H1 (cell line): ENCODE measurements at regions not wholly inside any gene's neighbourhood (a gene's known extent, or its start where the extent isn't known, plus 50 kb on each side); places are given as distances from the start of the nearest gene placed in this dataset.

Source experiments
- CTCF ChIA-PET: fragments of 300-600 bp; sonication (Branson Sonifier 250); formaldehyde crosslinking; loops from one replicate; lab custom pipeline; 2021; ENCODE audit not compliant: partially characterized antibody; lab: Charles Lee
- POLR2A ChIA-PET: fragments of 300-600 bp; sonication (Branson Sonifier 250); formaldehyde crosslinking; loops from one replicate; lab custom pipeline; 2021; ENCODE audit warnings: inconsistent platforms; ENCODE audit not compliant: partially characterized antibody; lab: Charles Lee
- DNase-seq, 2 experiments: peaks; one replicate each; pipeline versions ENCODE4 v3.0.0 to v3.0.0-alpha.2; 2010 to 2022; ENCODE audit warnings: low spot score in 2 of 2, low read depth in 1 of 2, mixed read lengths in 1 of 2
- FAIRE-seq: peaks from 2 replicates; lab custom pipeline; 2011; peaks lifted over from hg19 to GRCh38; lab: Jason Lieb, UNC
- H2AFZ ChIP-seq: 2 replicates; pipeline ENCODE4 v1.8.1; 2012; ENCODE audit warnings: low read length, inconsistent platforms
- H2AK5ac ChIP-seq: 2 replicates; pipeline ENCODE4 v1.6.1; 2013; ENCODE audit warnings: low read depth, low read length
- H2BK120ac ChIP-seq: replicated peaks from 2 replicates; pipeline ENCODE3; 2013; ENCODE audit warnings: low read depth, low read length, inconsistent platforms
- H2BK12ac ChIP-seq: 2 replicates; pipeline ENCODE4 v1.6.1; 2013; ENCODE audit warnings: low read depth, low read length
- H2BK15ac ChIP-seq: 2 replicates; pipeline ENCODE4 v1.6.1; 2013; ENCODE audit warnings: low read length
- H2BK20ac ChIP-seq: 2 replicates; pipeline ENCODE4 v1.6.1; 2013; ENCODE audit warnings: low read length
- H2BK5ac ChIP-seq: 2 replicates; pipeline ENCODE4 v1.6.1; 2013; ENCODE audit warnings: low read depth, low read length
- H3K14ac ChIP-seq: 2 replicates; pipeline ENCODE4 v1.6.1; 2013; ENCODE audit warnings: inconsistent platforms; ENCODE audit not compliant: insufficient read length
- H3K18ac ChIP-seq: 2 replicates; pipeline ENCODE4 v1.6.1; 2013; ENCODE audit warnings: low read length; ENCODE audit errors: extremely low read depth
- H3K23ac ChIP-seq: 2 replicates; pipeline ENCODE4 v1.6.1; 2013; ENCODE audit warnings: inconsistent platforms; ENCODE audit not compliant: insufficient read length
- H3K23me2 ChIP-seq: 2 replicates; pipeline ENCODE4 v1.6.1; 2013; ENCODE audit warnings: low read depth, low read length
- H3K27ac ChIP-seq: 2 replicates; pipeline ENCODE4 v1.6.1; 2011; ENCODE audit warnings: low read depth, low read length, inconsistent platforms
- H3K27me3 ChIP-seq, 4 experiments: replicated peaks in 1 of 4; 1 replicate in 1 of 4; 2 replicates in 3 of 4; pipeline versions ENCODE4 v1.6.1 to v1.8.1; 2011 to 2013; ENCODE audit warnings: low read length in 3 of 4, mild to moderate bottlenecking in 3 of 4, inconsistent platforms in 2 of 4, mixed read lengths in 2 of 4, moderate library complexity in 1 of 4; ENCODE audit not compliant: control insufficient read depth in 3 of 4, insufficient read depth in 3 of 4; ENCODE audit errors: extremely low read depth in 1 of 4
- H3K36me3 ChIP-seq, 4 experiments: 2 replicates each; pipeline versions ENCODE4 v1.6.1 to v1.8.1; 2011 to 2013; ENCODE audit warnings: mild to moderate bottlenecking in 4 of 4, low read length in 3 of 4, moderate library complexity in 2 of 4, control low read depth in 1 of 4, inconsistent platforms in 1 of 4; ENCODE audit not compliant: insufficient read depth in 4 of 4, control insufficient read depth in 2 of 4
- H3K4ac ChIP-seq: replicated peaks from 2 replicates; pipeline ENCODE3; 2013; ENCODE audit warnings: low read length, low read depth, mixed read lengths, inconsistent platforms; ENCODE audit not compliant: insufficient read length
- H3K4me1 ChIP-seq, 4 experiments: replicated peaks in 1 of 4; 1 replicate in 1 of 4; 2 replicates in 3 of 4; pipeline versions ENCODE4 v1.6.1 to v1.8.1; 2011 to 2013; ENCODE audit warnings: low read length in 3 of 4, inconsistent platforms in 2 of 4, mixed read lengths in 1 of 4; ENCODE audit not compliant: insufficient read depth in 4 of 4, control insufficient read depth in 3 of 4
- H3K4me2 ChIP-seq, 2 experiments: 2 replicates each; pipeline versions ENCODE4 v1.6.1 to v1.8.1; 2011 to 2013; ENCODE audit warnings: low read depth in 2 of 2, low read length in 2 of 2, control low read depth in 1 of 2, inconsistent platforms in 1 of 2, mild to moderate bottlenecking in 1 of 2; ENCODE audit not compliant: insufficient read depth in 1 of 2
- H3K4me3 ChIP-seq, 4 experiments: fragments of 200-600, 300-600 bp in 1 of 4; sonication (generic), shearing (Covaris generic), sonication (Bioruptor Twin) in 1 of 4; 2 replicates each; pipeline versions ENCODE4 v1.5.1 to v1.8.1; 2011 to 2016; ENCODE audit warnings: low read length in 4 of 4, low read depth in 3 of 4, control low read depth in 2 of 4, inconsistent platforms in 2 of 4, mild to moderate bottlenecking in 2 of 4, mixed read lengths in 1 of 4, moderate library complexity in 1 of 4; ENCODE audit not compliant: insufficient read depth in 2 of 4; ENCODE audit errors: extremely low read depth in 1 of 4
- H3K56ac ChIP-seq: replicated peaks from 2 replicates; pipeline ENCODE3; 2013; ENCODE audit warnings: low read depth, mild to moderate bottlenecking, mixed read lengths, low read length, inconsistent platforms; ENCODE audit not compliant: insufficient read length
- H3K79me1 ChIP-seq: 2 replicates; pipeline ENCODE4 v1.6.1; 2013; ENCODE audit warnings: low read depth, low read length, control low read depth
- H3K79me2 ChIP-seq, 2 experiments: 2 replicates each; pipeline versions ENCODE4 v1.6.1 to v1.8.1; 2012 to 2013; ENCODE audit warnings: low read length in 2 of 2, mild to moderate bottlenecking in 2 of 2, inconsistent platforms in 1 of 2; ENCODE audit not compliant: insufficient read depth in 2 of 2, control insufficient read depth in 1 of 2
- H3K9ac ChIP-seq, 4 experiments: replicated peaks in 1 of 4; 1 replicate in 1 of 4; 2 replicates in 3 of 4; pipeline versions ENCODE4 v1.6.1 to v1.8.1; 2011 to 2013; ENCODE audit warnings: low read depth in 3 of 4, low read length in 3 of 4, control low read depth in 2 of 4, mild to moderate bottlenecking in 2 of 4, moderate library complexity in 2 of 4, inconsistent platforms in 1 of 4; ENCODE audit errors: extremely low read depth in 1 of 4
- H3K9me3 ChIP-seq, 2 experiments: 2 replicates each; pipeline versions ENCODE4 v1.6.1 to v1.8.1; 2012 to 2013; ENCODE audit warnings: mild to moderate bottlenecking in 2 of 2, moderate library complexity in 2 of 2, control low read depth in 1 of 2, inconsistent platforms in 1 of 2, low read depth in 1 of 2, low read length in 1 of 2, mixed read lengths in 1 of 2; ENCODE audit not compliant: insufficient read depth in 2 of 2
- H4K20me1 ChIP-seq, 2 experiments: replicated peaks in 1 of 2; 2 replicates each; pipeline versions ENCODE3 to v1.8.1; 2011 to 2013; ENCODE audit warnings: inconsistent platforms in 2 of 2, low read length in 2 of 2, mild to moderate bottlenecking in 1 of 2; ENCODE audit not compliant: insufficient read depth in 2 of 2, control insufficient read depth in 1 of 2
- H4K5ac ChIP-seq: 2 replicates; pipeline ENCODE4 v1.6.1; 2013; ENCODE audit warnings: low read length, low read depth, mixed read lengths, inconsistent platforms; ENCODE audit not compliant: insufficient read length
- H4K8ac ChIP-seq: 2 replicates; pipeline ENCODE4 v1.8.0; 2013; ENCODE audit warnings: mild to moderate bottlenecking, moderate library complexity, low read length, inconsistent platforms; ENCODE audit not compliant: insufficient read depth; ENCODE audit errors: extremely low read depth
- H4K91ac ChIP-seq: replicated peaks from 2 replicates; pipeline ENCODE3; 2013; ENCODE audit warnings: low read length, mixed read lengths, inconsistent platforms; ENCODE audit not compliant: insufficient read length
- ASH2L ChIP-seq: fragments of 200-600, 300-600 bp; sonication (generic); IDR thresholded peaks from one replicate; pipeline ENCODE4 v1.7.1; 2017; ENCODE audit warnings: low read length
- GABPA ChIP-seq: IDR thresholded peaks from 2 replicates; pipeline ENCODE4 v1.6.1; 2011; ENCODE audit warnings: mild to moderate bottlenecking, low read length, moderate library complexity, borderline replicate concordance; ENCODE audit not compliant: insufficient read depth
- MAFK ChIP-seq: IDR thresholded peaks from 2 replicates; pipeline ENCODE4 v1.6.1; 2012; ENCODE audit warnings: low read depth, mild to moderate bottlenecking, improper control_type of control experiment, low read length
- MAX ChIP-seq: IDR thresholded peaks from 2 replicates; pipeline ENCODE4 v1.6.1; 2012; ENCODE audit warnings: inconsistent platforms
- RFX5 ChIP-seq: IDR thresholded peaks from 2 replicates; pipeline ENCODE4 v1.6.1; 2011; ENCODE audit warnings: low read depth, low read length, improper control_type of control experiment, borderline replicate concordance
- TCF12 ChIP-seq: IDR thresholded peaks from 2 replicates; pipeline ENCODE4 v1.6.1; 2011; ENCODE audit warnings: low read depth, mild to moderate bottlenecking, low read length
- WGBS, 2 experiments: shearing (Covaris generic) in 1 of 2; methylation state at CpG; one replicate each; pipeline versions ENCODE4 v1.1.6 to v1.1.7; 2013 to 2015; ENCODE audit warnings: low lambda C conversion rate in 2 of 2, mixed read lengths in 2 of 2, inconsistent platforms in 1 of 2, low coverage in 1 of 2, missing lambda C conversion rate in 1 of 2; ENCODE audit not compliant: insufficient replicate concordance in 2 of 2, insufficient coverage in 1 of 2, insufficient read length in 1 of 2; ENCODE audit errors: extremely low coverage in 1 of 2, missing lambda C conversion rate in 1 of 2; 5-methylcytosine and 5-hydroxymethylcytosine counted together

DNA sequence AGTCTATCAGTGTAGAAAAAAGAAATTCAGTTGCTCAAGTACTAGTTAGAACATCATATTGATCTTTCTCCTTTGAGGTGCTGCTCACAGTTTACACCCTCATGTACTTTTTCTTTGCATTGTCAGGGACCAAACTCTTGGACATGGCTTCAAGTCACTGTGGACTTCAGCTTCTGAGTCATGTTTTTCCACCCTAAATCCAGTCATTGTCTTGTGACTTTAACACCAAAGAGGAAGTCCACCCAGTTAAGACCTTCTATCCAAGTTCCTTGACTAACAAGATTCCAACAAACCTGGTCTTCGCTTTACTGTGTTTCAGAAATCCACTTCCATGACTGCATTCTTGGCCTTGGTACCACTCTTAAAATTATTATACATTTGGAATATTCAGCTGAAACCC lies 206.7 kb upstream of the ARGLU1 start:
- Histone ChIP-seq H3K14ac (no peak overlapping the region), H4K8ac (no peak overlapping the region), H3K4me2 (no peak overlapping the region), H3K27ac (no peak overlapping the region), H4K20me1 (no peaks in the 10 kb centered on the region), H2BK12ac (no peak overlapping the region), H3K79me1 (no peaks in the 10 kb centered on the region), H3K56ac (no peak overlapping the region), H3K23me2 (no peaks in the 10 kb centered on the region; the same call in 1 of the 2 replicates), H3K79me2 (no peaks in the 10 kb centered on the region), H2BK5ac (no peak overlapping the region), H2BK15ac (no peak overlapping the region), H4K5ac (no peak overlapping the region), H2BK120ac (no peak overlapping the region), H3K27me3 (no peaks in the 10 kb centered on the region), H3K4ac (no peak overlapping the region), H2AFZ (no peak overlapping the region), H3K23ac (no peak overlapping the region), H2AK5ac (no peak overlapping the region), H3K18ac (no peak overlapping the region), H3K9me3 (peaks cover 0 to 5% of the 10 kb centered on the region in 2 experiments; a peak in 1 of 4 replicates), H3K36me3 (no peaks in the 10 kb centered on the region), H3K9ac (no peak overlapping the region), H4K91ac (no peak overlapping the region), H3K4me1 (no peaks in the 10 kb centered on the region), H3K4me3 (no peak overlapping the region), H2BK20ac (no peak overlapping the region)
- DNase-seq (no peak), FAIRE-seq (no peak)
- POLR2A ChIA-PET = interaction anchor here (0.6 kb wide), 1 partner anchor 185 kb away, joined by 5 read pairs; no protein-coding TSS in a partner anchor
- no peak for TF ChIP-seq MAFK
- TF ChIP-seq RFX5 = no peak
- no peak for TF ChIP-seq GABPA
- TF ChIP-seq MAX = no peak
- TF ChIP-seq ASH2L = no peak
- no peak for TF ChIP-seq TCF12
- CTCF ChIA-PET = interaction anchor here (0.8 to 0.9 kb wide), 2 partner anchors 13 to 14 kb away, joined by 3 read pairs; no protein-coding TSS in a partner anchor
- WGBS, 2 experiments = 89% methylated on average over 1 of the region's 1 CpG; no CpG with 5 or more reads in 1 of the 2 experiments
